ENCODE measurements at regions not wholly inside any gene's neighbourhood (a gene's known extent, or its start where the extent isn't known, plus 50 kb on each side); places are given as distances from the start of the nearest gene placed in this dataset.
"Not testable (repeated sequence)": the region's sequence is repeated elsewhere in the genome, so short reads cannot be mapped to it uniquely, and the experiment has no call there.

GRCh38 chr1:181172082-181172481 is 83.6 kb downstream of the IER5 start:
- DNase-seq: no peak

GRCh38 chr1:181173761-181174447 is 85.4 kb downstream of the IER5 start:
- DNase-seq: no peak

- no peak for DNase-seq
These were observed 86.4 kb downstream of the IER5 start for GRCh38 chr1:181174861-181175260.

- no peak for DNase-seq
These were observed 86.9 kb downstream of the IER5 start for GRCh38 chr1:181175356-181175910.

- no peak for DNase-seq
These were observed 87.5 kb downstream of the IER5 start for GRCh38 chr1:181175955-181176354.

GRCh38 chr1:181178241-181178879 is 89.9 kb downstream of the IER5 start:
- DNase-seq: no peak

GRCh38 chr1:181179279-181179986 is 90.9 kb downstream of the IER5 start:
- no peak for DNase-seq

- DNase-seq: peak in 1 of 5 donors; percentile 11
These were observed 91.5 kb downstream of the IER5 start for GRCh38 chr1:181179987-181180365.

GRCh38 chr1:181180407-181181031 is 92.0 kb downstream of the IER5 start:
- no peak for DNase-seq

- no peak for DNase-seq
These were observed 93.5 kb downstream of the IER5 start for GRCh38 chr1:181181792-181182585.

- no peak for DNase-seq
These were observed 96.1 kb downstream of the IER5 start for GRCh38 chr1:181184621-181185020.

GRCh38 chr1:181185461-181185860 is 97.0 kb downstream of the IER5 start:
- DNase-seq: no peak

- DNase-seq: not testable (repeated sequence)
These were observed 97.6 kb downstream of the IER5 start for GRCh38 chr1:181186133-181186532.

GRCh38 chr1:181187337-181188126 is 99.0 kb downstream of the IER5 start:
- DNase-seq: no peak

GRCh38 chr1:181189245-181189644 is 100.7 kb downstream of the IER5 start:
- no peak for DNase-seq

- DNase-seq: peak; percentile 46 to 63 (median 62)
These were observed 101.3 kb downstream of the IER5 start for GRCh38 chr1:181189691-181190363.

- DNase-seq: no peak
These were observed 102.0 kb downstream of the IER5 start for GRCh38 chr1:181190364-181191035.

- DNase-seq: no peak
These were observed 103.1 kb downstream of the IER5 start for GRCh38 chr1:181191494-181192040.

GRCh38 chr1:181192316-181192715 is 103.8 kb downstream of the IER5 start:
- no peak for DNase-seq

GRCh38 chr1:181202986-181203555 is 114.6 kb downstream of the IER5 start:
- no peak for DNase-seq

All from T-helper 1 cell (primary cell).